HG03139 (cell line): ENCODE measurements at regions not wholly inside any gene's neighbourhood (a gene's known extent, or its start where the extent isn't known, plus 50 kb on each side); places are given as distances from the start of the nearest gene placed in this dataset.

Experiments
- ATAC-seq: cut with Tn5 transposase; IDR thresholded peaks from one replicate; pipeline ENCODE4 v1.9.1; 2021; ENCODE audit not compliant: unreplicated experiment

GRCh38 chr2:43057742-43058725, 168.4 kb downstream of the ZFP36L2 start:
- no peak for ATAC-seq

- no peak for ATAC-seq
These were observed 169.2 kb downstream of the ZFP36L2 start for GRCh38 chr2:43057026-43057741.

GRCh38 chr2:43055985-43056384, 170.4 kb downstream of the ZFP36L2 start:
- ATAC-seq = no peak

GRCh38 chr2:43055086-43055912, 171.1 kb downstream of the ZFP36L2 start:
- ATAC-seq = no peak

GRCh38 chr2:43054367-43054766, 172.0 kb downstream of the ZFP36L2 start:
- no peak for ATAC-seq

- ATAC-seq = no peak
These were observed 173.5 kb downstream of the ZFP36L2 start for GRCh38 chr2:43052944-43053306.

- ATAC-seq = no peak
These were observed 174.0 kb downstream of the ZFP36L2 start for GRCh38 chr2:43052204-43052943.

GRCh38 chr2:43051338-43051737, 175.1 kb downstream of the ZFP36L2 start:
- ATAC-seq = no peak

GRCh38 chr2:43050866-43051265, 175.5 kb downstream of the ZFP36L2 start:
- no peak for ATAC-seq

GRCh38 chr2:43049836-43050801, 176.3 kb downstream of the ZFP36L2 start:
- no peak for ATAC-seq

GRCh38 chr2:43047187-43047780, 179.1 kb downstream of the ZFP36L2 start:
- ATAC-seq = no peak

- ATAC-seq = no peak
These were observed 180.5 kb downstream of the ZFP36L2 start for GRCh38 chr2:43045866-43046265.

- no peak for ATAC-seq
These were observed 182.2 kb downstream of the ZFP36L2 start for GRCh38 chr2:43044093-43044681.

GRCh38 chr2:43043553-43043870, 182.9 kb downstream of the ZFP36L2 start:
- ATAC-seq = no peak

GRCh38 chr2:43041661-43042360, 184.6 kb downstream of the ZFP36L2 start:
- ATAC-seq = no peak

- ATAC-seq = no peak
These were observed 185.2 kb downstream of the ZFP36L2 start for GRCh38 chr2:43041173-43041591.

- ATAC-seq = no peak
These were observed 186.1 kb downstream of the ZFP36L2 start for GRCh38 chr2:43040084-43040854.
